ENCODE measurements at regions not wholly inside any gene's neighbourhood (a gene's known extent, or its start where the extent isn't known, plus 50 kb on each side); places are given as distances from the start of the nearest gene placed in this dataset.
"Not testable (repeated sequence)": the region's sequence is repeated elsewhere in the genome, so short reads cannot be mapped to it uniquely, and the experiment has no call there.

GRCh38 chr7:54392935-54393334, 149.2 kb upstream of the VSTM2A start:
- DNase-seq (ENCODE audit: low read depth): no peak

GRCh38 chr7:54394834-54395233, 147.3 kb upstream of the VSTM2A start:
- no peak for DNase-seq (ENCODE audit: low read depth)

- no peak for DNase-seq (ENCODE audit: low read depth)
These were observed 144.2 kb upstream of the VSTM2A start for GRCh38 chr7:54397836-54398612.

- DNase-seq (ENCODE audit: low read depth): no peak
These were observed 143.3 kb upstream of the VSTM2A start for GRCh38 chr7:54398863-54399262.

GRCh38 chr7:54409917-54410316, 132.3 kb upstream of the VSTM2A start:
- DNase-seq (ENCODE audit: low read depth): no peak

GRCh38 chr7:54416678-54417077, 125.5 kb upstream of the VSTM2A start:
- no peak for DNase-seq (ENCODE audit: low read depth)

GRCh38 chr7:54419209-54419608, 123.0 kb upstream of the VSTM2A start:
- DNase-seq (ENCODE audit: low read depth): no peak

- DNase-seq (ENCODE audit: low read depth): no peak
These were observed 115.8 kb upstream of the VSTM2A start for GRCh38 chr7:54426406-54426805.

GRCh38 chr7:54429111-54429510, 113.1 kb upstream of the VSTM2A start:
- DNase-seq (ENCODE audit: low read depth): no peak

- DNase-seq (ENCODE audit: low read depth): no peak
These were observed 102.8 kb upstream of the VSTM2A start for GRCh38 chr7:54439391-54439790.

GRCh38 chr7:54444046-54444686, 98.0 kb upstream of the VSTM2A start:
- not testable (repeated sequence) for DNase-seq (ENCODE audit: low read depth)

GRCh38 chr7:54453168-54453567, 89.0 kb upstream of the VSTM2A start:
- not testable (repeated sequence) for DNase-seq (ENCODE audit: low read depth)

GRCh38 chr7:54454700-54455099, 87.5 kb upstream of the VSTM2A start:
- DNase-seq (ENCODE audit: low read depth): not testable (repeated sequence)

GRCh38 chr7:54465095-54465494, 77.1 kb upstream of the VSTM2A start:
- DNase-seq (ENCODE audit: low read depth): no peak

GRCh38 chr7:54469740-54470139, 72.4 kb upstream of the VSTM2A start:
- no peak for DNase-seq (ENCODE audit: low read depth)

- no peak for DNase-seq (ENCODE audit: low read depth)
These were observed 65.6 kb upstream of the VSTM2A start for GRCh38 chr7:54476609-54477008.

GRCh38 chr7:54477083-54477482, 65.1 kb upstream of the VSTM2A start:
- peak; percentile 1 for DNase-seq (ENCODE audit: low read depth)

- no peak for DNase-seq (ENCODE audit: low read depth)
These were observed 58.7 kb upstream of the VSTM2A start for GRCh38 chr7:54483523-54483922.

- DNase-seq (ENCODE audit: low read depth): no peak
These were observed 57.1 kb upstream of the VSTM2A start for GRCh38 chr7:54485044-54485443.
